Posterior cingulate gyrus (tissue), 11 donors: ENCODE measurements at regions not wholly inside any gene's neighbourhood (a gene's known extent, or its start where the extent isn't known, plus 50 kb on each side); places are given as distances from the start of the nearest gene placed in this dataset.

ENCODE experiments used
- DNase-seq, 10 donors: peaks; one replicate each; pipeline versions ENCODE4 v3.0.0 to v3.0.0-alpha.2; 2020 to 2021; ENCODE audit warnings: mixed read lengths in 3 of 10
- intact Hi-C: fragments of 100-400 bp; cut with DNase I; formaldehyde crosslinking; loops from one replicate; pipeline ENCODE4 v1.15.1; 2023

DNA sequence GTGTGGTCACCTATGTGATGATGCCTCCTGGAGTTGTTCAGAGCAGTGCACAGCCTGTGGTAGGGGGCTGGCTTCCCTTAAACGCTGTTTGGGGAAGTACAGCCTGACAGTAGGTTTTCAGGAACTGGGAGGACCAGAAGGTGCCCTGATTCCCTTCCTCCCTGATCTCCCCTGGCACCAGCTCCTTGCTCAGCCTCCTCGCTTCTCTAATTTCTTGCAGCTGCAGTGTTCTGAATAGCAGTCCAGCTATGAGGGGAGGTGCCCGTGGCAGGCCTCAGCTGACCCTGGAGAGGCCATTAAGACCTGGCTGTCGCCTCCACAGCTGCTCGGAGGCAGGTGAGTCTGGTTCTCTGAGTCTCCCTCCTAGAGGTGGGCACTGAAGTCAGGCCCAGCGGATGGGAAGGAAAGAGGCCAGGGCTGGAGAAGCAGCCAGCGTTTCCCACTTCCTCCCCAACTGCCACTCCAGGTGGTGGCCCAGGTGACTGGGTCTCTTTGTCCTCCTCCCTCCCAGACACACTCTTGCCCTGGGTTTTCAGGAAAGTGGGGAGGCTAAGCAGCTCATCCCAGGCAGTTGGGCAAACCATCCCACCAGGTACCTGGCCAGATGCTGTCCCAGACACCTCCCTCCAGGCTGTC lies 52.0 kb upstream of the RPL11 start:
- intact Hi-C loops = no loop called here
- peak in 1 of 10 donors; percentile 72 for DNase-seq

DNA sequence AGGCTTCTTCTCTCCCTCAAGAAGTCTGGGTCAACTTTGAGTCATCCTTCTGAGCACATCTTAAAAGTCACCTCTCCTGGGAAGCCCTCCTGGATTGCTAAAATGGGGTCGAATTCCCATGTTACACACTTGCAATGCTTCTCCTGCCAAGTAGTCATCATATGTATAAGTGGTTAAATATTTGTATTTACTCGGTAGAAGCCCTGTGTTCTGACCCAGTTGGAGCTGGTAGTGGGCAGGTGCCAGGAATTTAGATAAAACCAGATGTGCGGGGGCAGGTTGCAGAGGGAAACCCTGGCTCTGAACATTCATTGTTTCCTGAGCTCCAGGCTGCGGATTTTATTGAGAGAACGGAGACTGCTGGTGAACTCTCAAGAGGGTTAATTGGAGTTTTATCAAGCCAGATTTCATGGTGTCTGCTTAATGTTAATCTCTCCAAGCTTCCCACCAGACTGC lies 52.8 kb upstream of the RPL11 start:
- peak in 1 of 10 donors; percentile 14 for DNase-seq
- intact Hi-C loops = no loop called here

DNA sequence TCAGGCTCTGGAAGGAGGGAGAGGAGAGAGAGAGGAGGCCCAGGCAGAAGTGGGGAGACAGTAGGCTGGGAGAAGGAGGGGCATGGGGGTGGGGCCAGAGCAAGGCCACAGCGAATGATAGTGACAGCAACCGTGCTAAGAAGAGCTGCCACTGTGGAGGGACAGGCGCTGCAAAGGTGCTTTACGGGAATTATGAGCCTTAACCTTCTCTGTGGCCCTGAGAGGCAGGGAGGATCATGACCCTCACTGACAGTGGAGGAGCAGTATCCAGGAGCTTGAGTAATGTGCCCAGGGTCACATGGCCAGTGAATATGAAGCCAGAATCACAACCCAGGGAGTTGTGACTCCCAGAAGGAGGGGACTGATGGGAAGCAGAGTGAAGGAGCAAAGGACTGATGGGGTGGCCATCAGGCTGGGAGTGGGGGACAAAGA lies 53.4 kb upstream of the RPL11 start:
- intact Hi-C loops = no loop called here
- peak in 1 of 10 donors; percentile 61 for DNase-seq

- peak in 1 of 10 donors; percentile 8 for DNase-seq
- intact Hi-C loops = loop anchor here (2.0 kb wide), 1 partner anchor 139 kb away; no protein-coding TSS in a partner anchor
These were observed 55.6 kb upstream of the RPL11 start for GRCh38 chr1:23636009-23636408.

GRCh38 chr1:23634840-23635651 lies 56.6 kb upstream of the RPL11 start:
- intact Hi-C loops = no loop called here
- DNase-seq = peak in 6 of 10 donors; percentile 11 to 88 (median 46)

- peak in 1 of 10 donors; percentile 66 for DNase-seq
- intact Hi-C loops = no loop called here
These were observed 57.1 kb upstream of the RPL11 start for GRCh38 chr1:23634518-23634839.

- intact Hi-C loops = no loop called here
- DNase-seq = peak in 2 of 10 donors; percentile 12 to 31
These were observed 59.0 kb upstream of the RPL11 start for GRCh38 chr1:23632479-23633160.

DNA sequence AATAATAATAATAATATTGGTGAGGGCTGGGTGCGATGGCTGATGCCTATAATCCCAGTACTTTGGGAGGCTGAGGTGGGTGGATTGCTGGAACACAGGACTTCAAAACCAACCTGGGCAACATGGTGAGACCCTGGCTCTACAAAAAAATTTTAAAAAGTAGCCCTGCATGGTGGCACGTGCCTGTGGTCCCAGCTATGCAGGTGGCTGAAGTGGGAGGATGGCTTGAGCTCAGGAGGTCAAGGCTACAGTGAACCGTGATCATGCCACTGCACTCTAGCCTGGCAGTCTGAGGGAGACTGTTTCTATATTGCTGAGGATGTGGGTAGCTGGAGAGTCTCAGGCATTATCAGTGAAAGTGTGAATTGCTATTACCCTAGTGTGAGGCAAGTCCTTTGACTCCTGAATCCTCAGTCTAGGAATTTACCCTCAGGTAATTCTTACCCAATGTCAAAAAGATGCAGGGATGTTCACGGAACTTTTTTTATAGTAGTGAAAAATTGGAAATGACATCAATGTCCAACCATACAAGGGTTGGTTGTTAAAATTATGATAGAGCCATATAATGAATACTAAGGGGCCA lies 61.8 kb upstream of the RPL11 start:
- intact Hi-C loops = no loop called here
- DNase-seq = peak in 3 of 10 donors; percentile 18 to 22 (median 21)

GRCh38 chr1:23628951-23629387 lies 62.6 kb upstream of the RPL11 start:
- peak in 3 of 10 donors; percentile 9 to 47 (median 16) for DNase-seq
- intact Hi-C loops = no loop called here

GRCh38 chr1:23627069-23627735 lies 64.4 kb upstream of the RPL11 start:
- intact Hi-C loops = no loop called here
- peak in 1 of 10 donors; percentile 42 for DNase-seq

DNA sequence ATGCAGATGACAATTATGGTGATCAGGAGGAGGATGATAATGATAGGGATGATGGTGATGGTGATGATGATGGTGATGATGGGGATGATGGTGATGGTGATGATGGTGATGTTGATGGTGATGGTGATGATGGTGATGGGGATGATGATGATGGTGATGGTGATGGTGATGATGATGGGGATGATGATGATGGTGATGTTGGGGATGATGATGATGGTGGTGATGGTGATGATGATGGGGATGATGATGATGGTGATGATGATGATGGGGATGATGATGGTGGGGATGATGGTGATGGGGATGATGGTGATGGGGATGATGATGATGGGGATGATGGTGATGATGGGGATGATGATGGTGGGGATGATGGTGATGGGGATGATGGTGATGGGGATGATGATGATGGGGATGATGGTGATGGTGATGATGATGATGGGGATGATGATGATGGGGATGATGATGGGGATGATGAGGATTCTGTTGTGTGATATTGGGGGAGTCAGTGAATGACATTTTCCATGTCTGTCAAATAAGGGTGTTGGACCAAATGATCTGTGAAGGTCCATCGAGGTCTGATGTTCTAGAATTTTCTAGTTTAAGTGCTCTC lies 65.6 kb upstream of the RPL11 start:
- DNase-seq = no peak
- intact Hi-C loops = no loop called here

GRCh38 chr1:23625459-23625858 lies 66.1 kb upstream of the RPL11 start:
- intact Hi-C loops = no loop called here
- DNase-seq = no peak

DNA sequence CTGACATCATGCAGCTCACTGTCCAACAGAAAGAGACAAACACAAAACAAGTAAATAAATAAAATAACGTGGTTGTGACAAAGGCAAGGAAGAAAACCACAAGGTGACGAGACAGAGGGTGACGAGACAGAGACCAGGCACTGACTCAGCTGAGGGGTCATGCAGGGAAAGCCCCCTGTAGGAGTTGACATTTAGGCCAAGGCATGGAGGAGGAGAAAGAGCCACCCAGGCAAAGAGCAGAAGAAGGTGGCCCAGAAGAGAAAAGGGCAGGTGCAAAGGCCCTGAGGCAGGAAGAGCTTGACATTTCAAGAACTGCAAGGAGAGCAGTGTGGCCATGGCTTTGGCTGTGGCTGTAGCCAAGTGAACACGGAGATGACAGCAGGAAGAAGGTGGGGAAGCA lies 65.1 kb upstream of the ID3 start:
- intact Hi-C loops = no loop called here
- peak in 1 of 10 donors; percentile 21 for DNase-seq

- intact Hi-C loops = no loop called here
- DNase-seq = no peak
These were observed 63.0 kb upstream of the ID3 start for GRCh38 chr1:23622284-23622683.

- DNase-seq = peak in 2 of 10 donors; percentile 23 to 33
- intact Hi-C loops = no loop called here
These were observed 61.3 kb upstream of the ID3 start for GRCh38 chr1:23620605-23621004.

- intact Hi-C loops = no loop called here
- DNase-seq = peak in 3 of 10 donors; percentile 4 to 74 (median 64)
These were observed 60.2 kb upstream of the ID3 start for GRCh38 chr1:23619299-23620188.

- intact Hi-C loops = no loop called here
- DNase-seq = no peak
These were observed 59.3 kb upstream of the ID3 start for GRCh38 chr1:23618586-23619083.

- intact Hi-C loops = no loop called here
- no peak for DNase-seq
These were observed 57.8 kb upstream of the ID3 start for GRCh38 chr1:23617084-23617521.
